Stromal cell of bone marrow (primary cell): ENCODE measurements at regions not wholly inside any gene's neighbourhood (a gene's known extent, or its start where the extent isn't known, plus 50 kb on each side); places are given as distances from the start of the nearest gene placed in this dataset.

Source experiments
- DNase-seq: peaks from one replicate; pipeline ENCODE4 v3.0.0-alpha.2; 2012; ENCODE audit warnings: low read depth

GRCh38 chr6:99219788-99220187 lies 129.7 kb downstream of the FAXC start:
- no peak for DNase-seq

DNA sequence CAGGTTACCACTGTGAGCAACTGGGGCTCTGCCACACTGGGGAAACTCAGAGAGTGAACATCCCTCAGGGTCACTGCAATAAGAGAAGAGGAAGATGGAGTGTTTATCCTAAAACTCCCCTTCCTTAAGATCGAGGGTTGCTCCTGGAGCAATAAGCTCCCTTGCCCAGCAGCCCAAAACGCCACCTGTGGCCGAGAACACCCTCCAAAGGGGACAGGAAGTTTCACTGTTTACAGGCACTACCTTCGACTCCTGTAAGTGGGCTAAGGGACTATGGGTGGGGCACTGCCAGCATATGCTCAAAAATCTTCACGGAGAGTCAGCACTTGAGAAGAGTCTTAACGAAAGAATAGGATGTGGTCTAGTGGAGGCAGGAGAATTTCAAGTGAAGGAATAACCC lies 132.5 kb downstream of the FAXC start:
- no peak for DNase-seq

DNA sequence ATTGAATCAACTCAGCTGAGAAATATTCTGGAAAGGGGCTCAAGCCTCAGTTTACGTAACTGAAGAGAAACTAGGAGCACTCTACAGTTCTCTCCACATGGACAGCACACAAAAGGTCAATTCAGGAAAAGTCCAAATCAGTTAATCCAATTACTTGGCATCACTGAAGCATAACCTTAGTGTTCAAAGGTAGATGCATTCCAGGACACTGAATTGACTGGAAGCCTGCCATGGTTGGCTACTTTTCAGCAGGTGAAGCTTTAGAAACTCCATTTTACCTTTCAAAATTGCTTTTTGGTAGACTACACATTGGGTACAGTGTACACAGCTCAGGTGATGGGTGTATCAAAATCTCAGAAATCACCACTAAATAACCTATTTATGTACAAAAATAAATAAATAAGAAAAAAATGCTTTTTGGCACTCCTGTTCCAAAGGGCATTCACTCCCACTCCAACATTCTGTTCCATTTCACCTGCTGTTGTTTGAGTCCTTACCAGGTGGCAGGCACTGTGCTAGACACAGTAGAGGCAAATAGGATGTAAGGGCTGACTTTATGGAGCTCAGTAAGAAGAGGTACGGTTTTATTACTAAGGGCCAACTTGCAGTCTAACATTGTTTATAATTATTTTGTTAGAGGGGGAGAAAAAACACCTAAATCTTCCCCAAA lies 153.4 kb downstream of the FAXC start:
- no peak for DNase-seq

- no peak for DNase-seq
Measured at GRCh38 chr6:99192561-99192960, 156.9 kb downstream of the FAXC start.

GRCh38 chr6:99189823-99190721 lies 159.4 kb downstream of the FAXC start:
- DNase-seq, result no peak

GRCh38 chr6:99187429-99187828 lies 162.0 kb downstream of the FAXC start:
- no peak for DNase-seq

- DNase-seq, result no peak
Measured at GRCh38 chr6:99186417-99186816, 163.1 kb downstream of the FAXC start.

GRCh38 chr6:99185525-99185924 lies 163.9 kb downstream of the FAXC start:
- DNase-seq, result no peak

- DNase-seq, result no peak
Measured at GRCh38 chr6:99184696-99185095, 164.8 kb downstream of the FAXC start.

DNA sequence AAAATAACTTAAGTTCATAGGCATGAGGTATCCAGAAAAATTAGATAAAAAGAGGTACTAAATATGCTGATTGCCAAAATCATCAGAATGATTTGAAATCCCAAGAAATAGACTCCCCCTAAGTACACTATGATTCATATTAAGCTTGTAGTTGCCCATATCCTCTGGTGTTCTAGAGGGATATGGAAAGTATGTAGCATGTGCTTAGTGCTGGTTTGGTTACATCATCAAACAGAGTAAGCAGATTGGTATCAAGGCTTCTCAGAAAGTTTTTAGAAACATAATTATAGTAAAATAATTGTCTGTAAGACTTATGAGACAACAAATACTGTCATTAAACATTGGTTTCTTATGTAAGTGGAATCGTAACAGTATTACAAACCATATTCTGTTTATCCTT lies 166.4 kb downstream of the FAXC start:
- no peak for DNase-seq

DNA sequence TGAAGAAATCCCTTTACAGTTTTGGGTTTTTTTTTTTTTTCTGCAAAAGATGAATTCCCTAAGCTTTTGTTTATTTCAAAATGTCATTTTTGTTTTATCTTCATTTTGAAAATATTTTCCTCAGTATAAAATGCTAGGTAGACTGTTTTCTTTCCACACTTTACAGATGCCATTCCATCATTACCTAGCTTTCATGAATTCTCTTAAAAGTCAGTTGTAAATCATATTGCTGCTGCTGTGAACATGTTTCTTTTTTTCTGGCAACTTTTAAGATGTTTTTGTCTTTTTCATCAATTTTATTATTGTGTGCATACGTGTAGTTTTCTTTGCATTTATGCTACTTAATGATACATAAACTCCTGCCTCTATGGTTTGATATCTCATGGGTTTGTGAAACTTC lies 168.3 kb downstream of the FAXC start:
- no peak for DNase-seq

DNA sequence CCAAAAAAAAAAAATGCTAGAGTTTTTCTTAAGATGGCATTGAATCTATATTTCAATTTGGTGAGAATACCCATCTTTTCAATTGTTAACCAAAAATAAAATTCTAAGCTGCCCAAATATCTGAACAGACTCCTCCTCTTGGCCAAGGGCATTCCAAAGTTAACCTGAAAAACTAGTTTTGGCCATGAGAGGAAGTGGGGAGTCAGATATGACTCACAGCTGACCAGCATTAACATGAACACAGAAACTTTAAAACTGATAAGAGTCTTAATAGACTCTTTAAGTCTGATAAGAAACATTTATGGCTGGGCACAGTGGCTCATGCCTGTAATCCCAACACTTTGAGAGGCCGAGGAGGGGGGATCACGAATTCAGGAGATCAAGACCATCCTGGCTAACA lies 171.3 kb downstream of the FAXC start:
- no peak for DNase-seq

- no peak for DNase-seq
Measured at GRCh38 chr6:99177736-99178135, 171.7 kb downstream of the FAXC start.

- DNase-seq, result no peak
Measured at GRCh38 chr6:99165838-99166237, 183.6 kb downstream of the FAXC start.

- DNase-seq, result no peak
Measured at GRCh38 chr6:99152347-99152643, 197.2 kb downstream of the FAXC start.

DNA sequence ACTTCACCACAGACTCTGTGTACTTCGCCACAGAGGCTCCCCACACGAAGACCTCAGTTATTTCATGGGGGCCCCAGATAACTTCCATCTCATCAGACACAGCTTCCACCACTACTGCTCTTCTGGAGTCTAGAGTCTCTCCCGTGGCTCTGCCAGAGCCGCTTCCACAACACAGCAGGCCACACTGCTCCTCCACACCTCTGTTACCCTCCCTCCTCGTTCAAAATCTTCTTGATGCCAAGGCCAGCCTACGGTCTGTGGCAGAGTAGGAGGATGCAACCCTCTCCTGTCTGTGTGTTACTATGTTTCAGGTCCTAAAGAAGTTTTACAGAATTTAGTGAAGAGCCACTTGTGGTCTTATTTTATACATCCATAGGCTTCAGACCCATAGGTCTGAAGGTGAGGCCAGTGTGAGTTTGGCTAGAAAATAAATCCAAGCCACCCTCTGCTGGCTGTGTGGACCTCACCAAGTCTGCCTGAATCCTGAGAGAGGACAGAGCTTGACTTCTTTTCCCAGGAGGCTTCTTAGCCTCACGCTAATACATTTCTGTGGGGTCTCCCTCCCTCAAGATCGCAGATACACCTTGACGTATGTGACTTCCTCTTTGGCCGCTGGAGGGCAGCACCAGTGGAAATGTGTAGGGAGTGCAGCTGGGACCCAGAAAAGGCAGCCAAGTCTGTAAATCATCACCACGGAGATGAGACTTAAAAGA lies 197.7 kb downstream of the FAXC start:
- DNase-seq, result peak; percentile 1

GRCh38 chr6:99148761-99149160 lies 200.7 kb downstream of the FAXC start:
- DNase-seq, result no peak

DNA sequence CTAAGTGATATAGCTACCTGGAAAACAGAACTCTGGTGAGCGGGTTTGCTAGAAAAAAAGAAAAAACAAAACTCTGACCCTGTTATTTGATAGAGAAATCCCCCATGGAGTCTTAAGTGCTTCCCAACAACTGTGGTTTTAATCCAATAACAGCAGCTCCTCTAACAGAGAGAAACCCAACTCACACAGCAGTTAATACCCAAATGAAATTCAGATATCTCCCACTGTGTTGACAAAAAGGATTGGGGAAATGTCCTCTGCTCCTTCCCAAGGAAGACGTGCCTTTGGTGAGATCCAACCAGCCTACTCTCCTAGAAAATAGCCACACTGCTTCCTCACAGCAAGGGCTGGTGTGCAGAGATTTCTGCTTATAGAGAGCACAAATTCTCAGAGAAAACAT lies 200.4 kb upstream of the FBXL4 start:
- DNase-seq, result no peak

GRCh38 chr6:99147206-99147605 lies 199.5 kb upstream of the FBXL4 start:
- no peak for DNase-seq

GRCh38 chr6:99146711-99147110 lies 199.0 kb upstream of the FBXL4 start:
- DNase-seq, result no peak

GRCh38 chr6:99145738-99146137 lies 198.0 kb upstream of the FBXL4 start:
- DNase-seq, result no peak

GRCh38 chr6:99143108-99143861 lies 195.5 kb upstream of the FBXL4 start:
- no peak for DNase-seq
